GM18517 (cell line): ENCODE measurements at regions not wholly inside any gene's neighbourhood (a gene's known extent, or its start where the extent isn't known, plus 50 kb on each side); places are given as distances from the start of the nearest gene placed in this dataset.

ENCODE experiments used
- ATAC-seq: cut with Tn5 transposase; IDR thresholded peaks from one replicate; pipeline ENCODE4 v1.9.1; 2021; ENCODE audit warnings: mild to moderate bottlenecking, moderate library complexity; ENCODE audit not compliant: unreplicated experiment

DNA sequence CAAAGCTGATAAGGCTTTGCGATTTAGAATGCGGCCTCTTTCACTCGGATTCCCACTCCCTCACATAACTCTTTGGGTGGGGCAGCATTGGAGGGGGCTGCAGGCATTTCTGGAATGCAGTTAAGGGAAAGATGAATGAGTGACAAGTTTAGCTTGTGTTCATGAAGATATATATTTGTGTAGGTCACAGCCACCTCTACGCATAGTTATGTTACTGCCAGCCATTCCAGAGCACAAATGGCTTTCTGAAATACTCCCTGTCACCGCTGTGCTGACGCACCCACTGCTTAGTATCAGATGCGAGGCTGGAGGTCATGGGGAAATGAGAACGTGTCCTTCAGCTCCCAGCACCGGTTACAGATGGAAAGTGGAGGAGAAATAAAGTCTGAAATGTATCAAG is 54.1 kb upstream of the ATP1A1 start:
- ATAC-seq, result no peak

DNA sequence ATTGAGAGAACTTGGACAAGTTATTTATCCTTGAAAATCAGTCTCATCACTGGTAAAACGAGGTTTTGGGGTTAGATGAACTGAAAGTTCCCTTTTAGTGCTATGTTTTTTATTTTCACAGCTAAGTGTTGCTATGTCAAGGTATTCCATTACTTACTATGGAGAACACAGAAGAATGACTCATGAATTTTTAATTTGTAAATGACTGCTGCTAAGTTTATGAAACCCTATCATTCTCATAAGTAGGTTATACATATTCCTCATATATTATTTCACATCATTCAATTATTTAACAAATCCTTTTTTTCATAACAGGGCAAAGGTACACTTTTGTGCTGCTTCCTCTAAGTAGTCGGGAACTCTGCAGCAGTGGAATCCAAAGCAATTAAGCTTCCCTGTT is 52.2 kb upstream of the ATP1A1 start:
- no peak for ATAC-seq

DNA sequence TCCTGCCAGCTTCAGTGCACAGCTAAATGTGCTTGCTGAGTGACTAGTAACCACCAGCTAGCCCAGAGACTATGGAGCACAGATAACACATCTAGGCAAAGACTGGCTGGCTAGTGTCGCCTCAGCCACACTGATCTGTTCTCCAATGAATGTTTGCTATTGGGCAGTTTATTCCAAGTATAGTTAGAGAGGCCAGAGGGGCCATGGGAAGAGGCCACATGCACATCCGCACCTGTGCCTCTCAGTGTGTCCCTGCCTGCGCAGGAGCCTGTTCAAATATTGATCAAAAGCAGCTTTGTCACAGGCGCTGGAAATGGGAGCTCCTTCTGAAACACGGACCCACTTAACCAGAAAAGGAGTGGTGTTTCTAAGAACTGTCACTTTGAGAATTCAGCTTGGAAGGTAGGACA is 51.3 kb upstream of the ATP1A1 start:
- no peak for ATAC-seq

DNA sequence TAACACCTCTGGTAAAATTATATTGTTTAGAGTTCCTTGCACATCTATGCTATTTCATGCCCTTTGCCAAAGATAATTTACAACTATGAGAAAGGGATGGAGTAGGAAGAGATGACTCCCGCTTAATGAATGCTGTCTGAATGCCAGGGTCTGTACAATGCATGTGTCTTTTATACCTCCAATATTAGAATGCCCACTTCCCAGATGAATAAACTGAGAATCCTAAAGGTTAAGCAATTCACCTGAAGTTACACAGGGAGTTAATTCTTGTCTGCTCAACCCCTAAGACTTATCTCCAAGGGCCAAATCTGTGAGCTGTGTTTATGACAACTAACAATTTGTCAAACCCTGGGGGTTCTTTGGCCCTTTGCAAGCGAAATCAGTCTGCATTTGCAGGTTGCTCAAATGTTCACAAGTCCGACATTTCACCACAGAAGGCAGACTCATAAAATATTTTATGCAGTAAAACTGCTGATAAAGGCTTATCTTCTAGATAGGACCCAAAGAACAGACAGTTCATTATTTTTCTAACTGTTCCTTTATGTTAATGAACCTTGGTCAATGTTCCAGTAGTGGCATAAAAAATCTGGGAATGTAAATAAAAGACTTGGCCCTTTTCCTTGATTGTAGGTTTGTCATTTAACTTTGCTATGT is 50.2 kb upstream of the ATP1A1 start:
- ATAC-seq, result no peak
